Uterus (tissue), 2 donors: ENCODE measurements at regions not wholly inside any gene's neighbourhood (a gene's known extent, or its start where the extent isn't known, plus 50 kb on each side); places are given as distances from the start of the nearest gene placed in this dataset.

Source experiments
- CTCF ChIP-seq, 4 experiments: fragments of 200-600 bp in 2 of 4; fragments of 450-650 bp in 2 of 4; sonication (generic) in 2 of 4; IDR thresholded peaks; one replicate each; pipeline ENCODE4 v1.5.1; 2016 to 2019; ENCODE audit warnings: antibody characterized with exemption in 4 of 4, mild to moderate bottlenecking in 2 of 4, moderate library complexity in 1 of 4
- POLR2A ChIP-seq, 2 donors: fragments of 450-650 bp; IDR thresholded peaks; one replicate each; pipeline ENCODE4 v1.6.1; 2016; ENCODE audit warnings: antibody characterized with exemption in 2 of 2, mild to moderate bottlenecking in 1 of 2, moderate library complexity in 1 of 2

- TF ChIP-seq CTCF (IDR thresholded peaks at IDR 0.05) (no peak), POLR2A (IDR thresholded peaks at IDR 0.05) (no peak)
These were observed 569.1 kb downstream of the TBC1D4 start for GRCh38 chr13:74912898-74913297.
